ENCODE measurements at regions not wholly inside any gene's neighbourhood (a gene's known extent, or its start where the extent isn't known, plus 50 kb on each side); places are given as distances from the start of the nearest gene placed in this dataset.

- TF ChIP-seq CTCF (IDR thresholded peaks at IDR 0.05) (no peak), POLR2A (IDR thresholded peaks at IDR 0.05) (no peak)
These were observed 50.2 kb upstream of the THSD7B start for GRCh38 chr2:136715146-136715545.

Data from right lobe of liver (tissue), 4 donors.